Neural crest cell (in vitro differentiated cells): ENCODE measurements at regions not wholly inside any gene's neighbourhood (a gene's known extent, or its start where the extent isn't known, plus 50 kb on each side); places are given as distances from the start of the nearest gene placed in this dataset.

Experiments used
- DNase-seq: peaks from one replicate; pipeline ENCODE4 v3.0.0; 2021; ENCODE audit warnings: low read depth, mixed read lengths, low spot score
- H3K27ac Mint-ChIP-seq: one replicate; pipeline ENCODE4 v1.8.0; 2021; ENCODE audit warnings: mild to moderate bottlenecking, mixed read lengths; ENCODE audit not compliant: unreplicated experiment
- H3K27me3 Mint-ChIP-seq: 2 replicates; pipeline ENCODE4 v1.8.0; 2021; ENCODE audit warnings: low read depth, mild to moderate bottlenecking, mixed read lengths
- H3K36me3 Mint-ChIP-seq: 2 replicates; pipeline ENCODE4 v1.8.0; 2021; ENCODE audit warnings: low read depth, mild to moderate bottlenecking, mixed read lengths
- H3K4me1 Mint-ChIP-seq: 2 replicates; pipeline ENCODE4 v1.8.0; 2021; ENCODE audit warnings: mixed read lengths
- H3K4me3 Mint-ChIP-seq: one replicate; pipeline ENCODE4 v1.8.0; 2021; ENCODE audit warnings: mild to moderate bottlenecking, mixed read lengths
- H3K9me3 Mint-ChIP-seq: 2 replicates; pipeline ENCODE4 v1.8.0; 2021; ENCODE audit warnings: mixed read lengths
- CTCF ChIP-seq: fragments of 200-600 bp; sonication (generic); conservative IDR thresholded peaks from 2 replicates; pipeline ENCODE4 v1.5.0; 2021; ENCODE audit warnings: antibody characterized with exemption, mild to moderate bottlenecking

- Mint-ChIP-seq H3K36me3 (no peaks in the 10 kb centered on the region), H3K4me3 (no peak overlapping the region), H3K27ac (no peak overlapping the region), H3K27me3 (no peaks in the 10 kb centered on the region), H3K9me3 (no peaks in the 10 kb centered on the region), H3K4me1 (no peaks in the 10 kb centered on the region)
- no peak for TF ChIP-seq CTCF
- DNase-seq, result no peak
Observed at GRCh38 chr21:19810779-19811178, 1187.4 kb upstream of the NCAM2 start.

- no peaks in the 10 kb centered on the region for H3K9me3 Mint-ChIP-seq
- H3K4me1 Mint-ChIP-seq, result no peaks in the 10 kb centered on the region
- DNase-seq, result no peak
- H3K27ac Mint-ChIP-seq, result no peak overlapping the region
- no peak for TF ChIP-seq CTCF
- H3K27me3 Mint-ChIP-seq, result no peaks in the 10 kb centered on the region
- H3K4me3 Mint-ChIP-seq, result no peak overlapping the region
- H3K36me3 Mint-ChIP-seq, result no peaks in the 10 kb centered on the region
Observed at GRCh38 chr21:19830446-19830845, 1167.8 kb upstream of the NCAM2 start.

- no peak for DNase-seq
- Mint-ChIP-seq H3K27ac (no peak overlapping the region), H3K36me3 (no peaks in the 10 kb centered on the region), H3K9me3 (no peaks in the 10 kb centered on the region), H3K27me3 (no peaks in the 10 kb centered on the region), H3K4me1 (no peaks in the 10 kb centered on the region), H3K4me3 (no peak overlapping the region)
- no peak for TF ChIP-seq CTCF
Observed at GRCh38 chr21:19832551-19832950, 1165.7 kb upstream of the NCAM2 start.

GRCh38 chr21:19833082-19833481 lies 1165.1 kb upstream of the NCAM2 start:
- TF ChIP-seq CTCF, result no peak
- no peaks in the 10 kb centered on the region for H3K9me3 Mint-ChIP-seq
- no peak overlapping the region for H3K4me3 Mint-ChIP-seq
- no peaks in the 10 kb centered on the region for H3K27me3 Mint-ChIP-seq
- DNase-seq, result no peak
- no peak overlapping the region for H3K27ac Mint-ChIP-seq
- no peaks in the 10 kb centered on the region for H3K36me3 Mint-ChIP-seq
- H3K4me1 Mint-ChIP-seq, result no peaks in the 10 kb centered on the region

- Mint-ChIP-seq H3K9me3 (no peaks in the 10 kb centered on the region), H3K27me3 (no peaks in the 10 kb centered on the region), H3K4me1 (no peaks in the 10 kb centered on the region), H3K27ac (no peak overlapping the region), H3K36me3 (no peaks in the 10 kb centered on the region), H3K4me3 (no peak overlapping the region)
- no peak for TF ChIP-seq CTCF
- no peak for DNase-seq
Observed at GRCh38 chr21:19842601-19843000, 1155.6 kb upstream of the NCAM2 start.

GRCh38 chr21:19844334-19844733 lies 1153.9 kb upstream of the NCAM2 start:
- DNase-seq, result no peak
- no peak for TF ChIP-seq CTCF
- Mint-ChIP-seq H3K4me1 (no peaks in the 10 kb centered on the region), H3K27me3 (no peaks in the 10 kb centered on the region), H3K36me3 (no peaks in the 10 kb centered on the region), H3K4me3 (no peak overlapping the region), H3K27ac (no peak overlapping the region), H3K9me3 (no peaks in the 10 kb centered on the region)
